ENCODE measurements at regions not wholly inside any gene's neighbourhood (a gene's known extent, or its start where the extent isn't known, plus 50 kb on each side); places are given as distances from the start of the nearest gene placed in this dataset.
A peak's percentile ranks its signal among the peaks of the same experiment; 100 is the strongest.

GRCh38 chr1:29643838-29644440, 407.6 kb downstream of the PTPRU start:
- DNase-seq (ENCODE audit: insufficient read length, low spot score) (no peak), FAIRE-seq (no peak)
- no peak for TF ChIP-seq POLR2A (IDR thresholded peaks at IDR 0.05; ENCODE audit: low read depth, low read length)

DNA sequence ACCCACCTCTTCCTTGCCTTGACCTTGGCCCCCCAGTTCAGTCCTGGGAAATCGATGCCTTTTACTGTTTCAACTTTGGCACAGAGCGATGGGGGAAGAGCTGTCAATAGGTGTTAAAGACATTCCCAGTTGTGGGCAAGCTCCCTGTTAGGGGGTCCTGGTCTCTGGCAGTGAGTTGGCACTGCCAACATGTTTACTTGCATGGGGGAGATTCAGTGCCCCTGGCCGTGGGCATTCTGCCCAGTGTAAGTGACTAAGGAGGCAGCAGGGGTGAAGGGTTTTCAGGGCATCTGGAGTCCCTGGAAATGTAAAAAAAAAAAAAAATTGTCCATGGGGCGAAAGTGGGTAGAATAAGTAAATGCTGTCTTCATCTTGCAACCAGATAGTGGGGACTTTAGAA, 407.0 kb downstream of the PTPRU start:
- DNase-seq (ENCODE audit: insufficient read length, low spot score) = no peak
- no peak for TF ChIP-seq POLR2A (IDR thresholded peaks at IDR 0.05; ENCODE audit: low read depth, low read length)
- no peak for FAIRE-seq

GRCh38 chr1:29642519-29642918, 406.2 kb downstream of the PTPRU start:
- FAIRE-seq (no peak), DNase-seq (ENCODE audit: insufficient read length, low spot score) (no peak)

GRCh38 chr1:29641921-29642320, 405.6 kb downstream of the PTPRU start:
- DNase-seq (ENCODE audit: insufficient read length, low spot score) (no peak), FAIRE-seq (no peak)

More at GRCh38 chr1:29642519-29642918, 406.2 kb downstream of the PTPRU start:
- no peak for TF ChIP-seq POLR2A (IDR thresholded peaks at IDR 0.05; ENCODE audit: low read depth, low read length)

GRCh38 chr1:29640428-29640785, 404.1 kb downstream of the PTPRU start:
- FAIRE-seq (no peak), DNase-seq (ENCODE audit: insufficient read length, low spot score) (no peak)
- TF ChIP-seq POLR2A (IDR thresholded peaks at IDR 0.05; ENCODE audit: low read depth, low read length) = no peak

More at GRCh38 chr1:29641921-29642320, 405.6 kb downstream of the PTPRU start:
- TF ChIP-seq POLR2A (IDR thresholded peaks at IDR 0.05; ENCODE audit: low read depth, low read length) = no peak

GRCh38 chr1:29639741-29640427, 403.6 kb downstream of the PTPRU start:
- no peak for TF ChIP-seq POLR2A (IDR thresholded peaks at IDR 0.05; ENCODE audit: low read depth, low read length)
- DNase-seq (ENCODE audit: insufficient read length, low spot score) (peak; percentile 81), FAIRE-seq (peak; percentile 27)

DNA sequence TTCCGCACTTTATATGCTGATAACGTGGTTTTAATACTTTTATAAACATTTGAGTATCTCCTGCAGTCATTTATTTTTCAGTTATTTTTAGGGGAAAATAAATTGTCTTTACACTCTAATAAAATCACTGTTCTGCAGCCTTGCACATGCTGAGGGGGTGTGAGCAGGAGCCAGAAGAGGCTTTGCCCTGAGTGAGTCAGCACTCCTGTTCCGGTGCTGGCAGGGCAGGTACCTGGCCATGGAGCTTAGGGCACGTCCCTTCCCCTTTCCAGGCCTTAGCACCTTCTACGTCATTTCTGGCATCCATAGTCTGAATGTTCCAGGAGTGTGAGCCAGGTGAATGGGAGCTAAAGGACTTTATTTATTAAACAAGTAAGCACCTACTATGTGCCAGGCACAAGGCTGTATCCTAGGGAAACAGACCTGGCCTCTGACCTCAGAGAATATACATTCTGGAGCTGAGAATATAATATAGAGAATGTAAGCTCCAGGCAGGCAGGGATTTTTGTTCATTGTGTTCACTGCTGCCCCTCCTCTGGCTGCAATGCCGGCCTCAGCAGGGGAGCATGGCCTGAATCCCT, 402.9 kb downstream of the PTPRU start:
- DNase-seq (ENCODE audit: insufficient read length, low spot score) = no peak
- TF ChIP-seq POLR2A (IDR thresholded peaks at IDR 0.05; ENCODE audit: low read depth, low read length) = no peak

DNA sequence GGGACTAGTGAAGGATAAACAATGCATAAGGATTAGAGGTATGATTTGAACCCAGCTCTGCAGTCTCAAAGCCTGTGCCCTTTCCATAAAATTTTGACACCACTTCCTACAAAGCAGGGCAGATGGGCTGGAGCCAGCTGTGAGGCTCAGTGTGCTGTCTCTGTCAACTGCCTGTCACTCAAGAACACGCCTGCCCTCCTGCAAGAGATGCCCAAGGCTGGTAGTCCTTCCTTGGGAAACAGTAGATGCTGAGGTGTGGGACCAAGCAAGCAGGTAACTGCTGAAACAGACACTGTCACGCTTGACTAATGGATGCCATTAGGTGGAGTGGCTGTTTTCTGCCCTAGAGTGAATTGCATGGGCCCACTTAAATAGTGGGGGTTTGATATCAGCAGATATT, 402.0 kb downstream of the PTPRU start:
- DNase-seq (ENCODE audit: insufficient read length, low spot score) (no peak), FAIRE-seq (no peak)
- TF ChIP-seq POLR2A (IDR thresholded peaks at IDR 0.05; ENCODE audit: low read depth, low read length) = no peak

More for the DNA sequence above, 402.9 kb downstream of the PTPRU start:
- no peak for FAIRE-seq

- TF ChIP-seq POLR2A (IDR thresholded peaks at IDR 0.05; ENCODE audit: low read depth, low read length) = no peak
- no peak for FAIRE-seq
- DNase-seq (ENCODE audit: insufficient read length, low spot score) = no peak
Observed at GRCh38 chr1:29636936-29637335, 400.6 kb downstream of the PTPRU start.

DNA sequence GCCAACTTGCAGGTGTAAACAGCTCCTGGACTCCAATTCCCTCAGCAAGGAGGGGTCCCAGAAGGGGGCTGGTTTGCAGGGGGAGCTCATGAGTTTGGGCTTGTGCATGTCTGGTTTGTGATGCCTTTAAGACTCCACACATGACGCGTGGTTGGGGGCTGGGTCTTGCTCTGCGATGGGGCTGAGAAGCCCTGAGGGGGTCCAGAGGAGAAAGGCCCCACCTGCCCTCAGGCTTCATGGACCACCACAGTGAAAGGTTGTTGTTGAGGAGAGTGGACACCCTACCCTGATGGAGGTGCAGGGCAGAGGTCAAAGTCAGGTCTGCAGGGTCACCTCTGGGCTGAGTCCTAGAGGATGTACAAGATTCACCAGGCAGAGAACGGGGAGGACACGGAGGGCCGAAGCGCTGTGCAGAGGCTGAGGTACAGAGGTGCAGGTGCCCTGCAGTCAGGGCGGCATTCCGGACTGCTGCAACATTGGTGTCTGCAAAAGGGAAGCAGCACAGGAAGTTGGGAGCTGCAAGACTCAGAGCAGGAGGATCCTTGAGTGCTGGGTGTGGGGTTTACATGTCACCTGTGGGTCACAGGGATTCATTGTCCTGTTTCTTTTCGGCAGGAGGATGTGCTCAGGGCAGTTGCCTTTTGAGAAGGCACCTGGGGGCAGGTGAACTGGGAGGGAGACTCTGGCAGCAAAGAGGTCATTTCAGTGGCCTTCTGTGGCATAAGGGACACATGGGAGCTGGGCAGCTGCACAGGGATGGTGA, 399.4 kb downstream of the PTPRU start:
- no peak for DNase-seq (ENCODE audit: insufficient read length, low spot score)
- TF ChIP-seq POLR2A (IDR thresholded peaks at IDR 0.05; ENCODE audit: low read depth, low read length) = no peak
- FAIRE-seq = no peak

- no peak for TF ChIP-seq POLR2A (IDR thresholded peaks at IDR 0.05; ENCODE audit: low read depth, low read length)
- FAIRE-seq = no peak
- no peak for DNase-seq (ENCODE audit: insufficient read length, low spot score)
Observed at GRCh38 chr1:29634746-29635335, 398.5 kb downstream of the PTPRU start.

GRCh38 chr1:29634324-29634723, 398.0 kb downstream of the PTPRU start:
- FAIRE-seq = no peak
- no peak for TF ChIP-seq POLR2A (IDR thresholded peaks at IDR 0.05; ENCODE audit: low read depth, low read length)

GRCh38 chr1:29633771-29634170, 397.4 kb downstream of the PTPRU start:
- FAIRE-seq (no peak), DNase-seq (ENCODE audit: insufficient read length, low spot score) (no peak)
- TF ChIP-seq POLR2A (IDR thresholded peaks at IDR 0.05; ENCODE audit: low read depth, low read length) = no peak

More at GRCh38 chr1:29634324-29634723, 398.0 kb downstream of the PTPRU start:
- no peak for DNase-seq (ENCODE audit: insufficient read length, low spot score)

Measured in H54 (cell line).